ENCODE measurements at regions not wholly inside any gene's neighbourhood (a gene's known extent, or its start where the extent isn't known, plus 50 kb on each side); places are given as distances from the start of the nearest gene placed in this dataset.

DNA sequence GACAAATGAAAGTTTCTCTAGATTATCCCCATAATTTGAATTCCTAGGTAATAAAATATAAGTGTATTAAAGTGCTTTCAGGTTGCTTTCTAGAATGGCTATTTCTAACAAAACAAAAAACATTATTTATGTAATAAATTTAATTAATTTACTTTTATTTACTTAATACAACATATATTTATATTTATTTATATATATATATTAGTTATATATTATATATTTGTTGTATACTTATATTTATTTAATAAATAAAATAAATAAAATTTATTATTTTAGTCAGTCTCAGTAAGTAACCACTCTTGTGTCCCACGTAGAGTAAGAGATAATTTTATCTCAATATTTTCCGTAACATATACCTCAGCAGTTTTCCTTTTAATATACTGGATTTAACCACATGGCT lies 1031.6 kb upstream of the CNTN5 start:
- no peak overlapping the region for H2AFZ ChIP-seq (ENCODE audit: low read length)
- H3K27ac Mint-ChIP-seq = no peak overlapping the region
- H3K4me1 ChIP-seq (ENCODE audit: insufficient read depth, low read length) = no peaks in the 10 kb centered on the region
- no peak overlapping the region for H3K27ac ChIP-seq (ENCODE audit: insufficient read length, low read depth, low read length)
- no peak overlapping the region for H4K5ac ChIP-seq (ENCODE audit: insufficient read length, low read depth, low read length)
- H4K20me1 ChIP-seq (ENCODE audit: control insufficient read depth, insufficient read depth, insufficient read length) = no peaks in the 10 kb centered on the region
- no peaks in the 10 kb centered on the region for H3K23me2 ChIP-seq (ENCODE audit: insufficient read length, low read depth, low read length, poor library complexity, severe bottlenecking)
- no peak overlapping the region for H2BK120ac ChIP-seq (ENCODE audit: low read depth, low read length, poor library complexity, severe bottlenecking)
- TF ChIP-seq, protein P1, sequence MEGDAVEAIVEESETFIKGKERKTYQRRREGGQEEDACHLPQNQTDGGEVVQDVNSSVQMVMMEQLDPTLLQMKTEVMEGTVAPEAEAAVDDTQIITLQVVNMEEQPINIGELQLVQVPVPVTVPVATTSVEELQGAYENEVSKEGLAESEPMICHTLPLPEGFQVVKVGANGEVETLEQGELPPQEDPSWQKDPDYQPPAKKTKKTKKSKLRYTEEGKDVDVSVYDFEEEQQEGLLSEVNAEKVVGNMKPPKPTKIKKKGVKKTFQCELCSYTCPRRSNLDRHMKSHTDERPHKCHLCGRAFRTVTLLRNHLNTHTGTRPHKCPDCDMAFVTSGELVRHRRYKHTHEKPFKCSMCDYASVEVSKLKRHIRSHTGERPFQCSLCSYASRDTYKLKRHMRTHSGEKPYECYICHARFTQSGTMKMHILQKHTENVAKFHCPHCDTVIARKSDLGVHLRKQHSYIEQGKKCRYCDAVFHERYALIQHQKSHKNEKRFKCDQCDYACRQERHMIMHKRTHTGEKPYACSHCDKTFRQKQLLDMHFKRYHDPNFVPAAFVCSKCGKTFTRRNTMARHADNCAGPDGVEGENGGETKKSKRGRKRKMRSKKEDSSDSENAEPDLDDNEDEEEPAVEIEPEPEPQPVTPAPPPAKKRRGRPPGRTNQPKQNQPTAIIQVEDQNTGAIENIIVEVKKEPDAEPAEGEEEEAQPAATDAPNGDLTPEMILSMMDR (conservative IDR thresholded peaks at IDR 0.05) = no peak
- no peaks in the 10 kb centered on the region for H3K4me1 Mint-ChIP-seq
- no peak overlapping the region for H4K91ac ChIP-seq (ENCODE audit: insufficient read length, low read depth, low read length)
- no peaks in the 10 kb centered on the region for H3K9me3 ChIP-seq (ENCODE audit: control insufficient read depth, low read depth, low read length)
- H3K27me3 Mint-ChIP-seq (ENCODE audit: low read depth) = no peaks in the 10 kb centered on the region
- no peak overlapping the region for H2BK12ac ChIP-seq (ENCODE audit: insufficient read length, low read depth, low read length)
- no peak overlapping the region for H2BK5ac ChIP-seq (ENCODE audit: insufficient read length, low read length)
- H3K27me3 ChIP-seq (ENCODE audit: insufficient read depth, low read length) = no peaks in the 10 kb centered on the region
- no peaks in the 10 kb centered on the region for H3K79me1 ChIP-seq (ENCODE audit: insufficient read depth, low read depth, low read length, poor library complexity, severe bottlenecking)
- peaks cover 0 to 4% of the 10 kb centered on the region in 2 experiments; a peak in 3 of 5 replicates for H3K9me3 Mint-ChIP-seq
- no CpG with 5 or more reads among the region's 2 CpGs for WGBS (ENCODE audit: extremely low coverage, insufficient read length, low lambda C conversion rate)
- no peak overlapping the region for H2BK15ac ChIP-seq (ENCODE audit: low read depth, low read length)
- peaks cover 0 to 5% (median 0%) of the 10 kb centered on the region in 3 experiments; a peak in 2 of 7 replicates for H3K36me3 Mint-ChIP-seq (ENCODE audit: insufficient read depth in 1 of 3, low read depth in 3 of 3)
- no peak overlapping the region for H2AK5ac ChIP-seq (ENCODE audit: insufficient read length, low read length)
- no peak overlapping the region for H3T11ph ChIP-seq (ENCODE audit: low read length)
- H3K4me2 ChIP-seq (ENCODE audit: insufficient read depth, insufficient read length, low read length) = no peak overlapping the region
- H3K14ac ChIP-seq (ENCODE audit: insufficient read depth, low read length) = no peak overlapping the region
- H3K23ac ChIP-seq (ENCODE audit: insufficient read length, low read depth, low read length) = no peak overlapping the region
- no peak overlapping the region for H4K8ac ChIP-seq (replicated peaks; ENCODE audit: insufficient read length, low read depth, low read length)
- no peak overlapping the region for H3K56ac ChIP-seq (ENCODE audit: insufficient read length, low read depth, low read length)
- no peak overlapping the region for H3K9ac ChIP-seq (ENCODE audit: extremely low read depth, insufficient read length, low read length)
- DNase-seq = no peak
- H3K18ac ChIP-seq (ENCODE audit: insufficient read length, low read depth, low read length) = no peak overlapping the region
- H3K4ac ChIP-seq (ENCODE audit: low read depth, low read length) = no peak overlapping the region
- no peak overlapping the region for H3K4me3 Mint-ChIP-seq
- no peak overlapping the region for H2BK20ac ChIP-seq (ENCODE audit: low read depth, low read length, poor library complexity, severe bottlenecking)
- no peaks in the 10 kb centered on the region for H3K79me2 ChIP-seq (ENCODE audit: insufficient read depth, low read length)
